H1 (cell line): ENCODE measurements at regions not wholly inside any gene's neighbourhood (a gene's known extent, or its start where the extent isn't known, plus 50 kb on each side); places are given as distances from the start of the nearest gene placed in this dataset.

Experiments used
- CTCF ChIA-PET: fragments of 300-600 bp; sonication (Branson Sonifier 250); formaldehyde crosslinking; loops from one replicate; lab custom pipeline; 2021; ENCODE audit not compliant: partially characterized antibody; lab: Charles Lee
- POLR2A ChIA-PET: fragments of 300-600 bp; sonication (Branson Sonifier 250); formaldehyde crosslinking; loops from one replicate; lab custom pipeline; 2021; ENCODE audit warnings: inconsistent platforms; ENCODE audit not compliant: partially characterized antibody; lab: Charles Lee
- DNase-seq, 2 experiments: peaks; one replicate each; pipeline versions ENCODE4 v3.0.0 to v3.0.0-alpha.2; 2010 to 2022; ENCODE audit warnings: low spot score in 2 of 2, low read depth in 1 of 2, mixed read lengths in 1 of 2
- FAIRE-seq: peaks from 2 replicates; lab custom pipeline; 2011; peaks lifted over from hg19 to GRCh38; lab: Jason Lieb, UNC
- H2AFZ ChIP-seq: 2 replicates; pipeline ENCODE4 v1.8.1; 2012; ENCODE audit warnings: low read length, inconsistent platforms
- H2AK5ac ChIP-seq: 2 replicates; pipeline ENCODE4 v1.6.1; 2013; ENCODE audit warnings: low read depth, low read length
- H2BK120ac ChIP-seq: replicated peaks from 2 replicates; pipeline ENCODE3; 2013; ENCODE audit warnings: low read depth, low read length, inconsistent platforms
- H2BK12ac ChIP-seq: 2 replicates; pipeline ENCODE4 v1.6.1; 2013; ENCODE audit warnings: low read depth, low read length
- H2BK15ac ChIP-seq: 2 replicates; pipeline ENCODE4 v1.6.1; 2013; ENCODE audit warnings: low read length
- H2BK20ac ChIP-seq: 2 replicates; pipeline ENCODE4 v1.6.1; 2013; ENCODE audit warnings: low read length
- H2BK5ac ChIP-seq: 2 replicates; pipeline ENCODE4 v1.6.1; 2013; ENCODE audit warnings: low read depth, low read length
- H3K14ac ChIP-seq: 2 replicates; pipeline ENCODE4 v1.6.1; 2013; ENCODE audit warnings: inconsistent platforms; ENCODE audit not compliant: insufficient read length
- H3K18ac ChIP-seq: 2 replicates; pipeline ENCODE4 v1.6.1; 2013; ENCODE audit warnings: low read length; ENCODE audit errors: extremely low read depth
- H3K23ac ChIP-seq: 2 replicates; pipeline ENCODE4 v1.6.1; 2013; ENCODE audit warnings: inconsistent platforms; ENCODE audit not compliant: insufficient read length
- H3K23me2 ChIP-seq: 2 replicates; pipeline ENCODE4 v1.6.1; 2013; ENCODE audit warnings: low read depth, low read length
- H3K27ac ChIP-seq: 2 replicates; pipeline ENCODE4 v1.6.1; 2011; ENCODE audit warnings: low read depth, low read length, inconsistent platforms
- H3K27me3 ChIP-seq, 4 experiments: replicated peaks in 1 of 4; 1 replicate in 1 of 4; 2 replicates in 3 of 4; pipeline versions ENCODE4 v1.6.1 to v1.8.1; 2011 to 2013; ENCODE audit warnings: low read length in 3 of 4, mild to moderate bottlenecking in 3 of 4, inconsistent platforms in 2 of 4, mixed read lengths in 2 of 4, moderate library complexity in 1 of 4; ENCODE audit not compliant: control insufficient read depth in 3 of 4, insufficient read depth in 3 of 4; ENCODE audit errors: extremely low read depth in 1 of 4
- H3K36me3 ChIP-seq, 4 experiments: 2 replicates each; pipeline versions ENCODE4 v1.6.1 to v1.8.1; 2011 to 2013; ENCODE audit warnings: mild to moderate bottlenecking in 4 of 4, low read length in 3 of 4, moderate library complexity in 2 of 4, control low read depth in 1 of 4, inconsistent platforms in 1 of 4; ENCODE audit not compliant: insufficient read depth in 4 of 4, control insufficient read depth in 2 of 4
- H3K4ac ChIP-seq: replicated peaks from 2 replicates; pipeline ENCODE3; 2013; ENCODE audit warnings: low read length, low read depth, mixed read lengths, inconsistent platforms; ENCODE audit not compliant: insufficient read length
- H3K4me1 ChIP-seq, 4 experiments: replicated peaks in 1 of 4; 1 replicate in 1 of 4; 2 replicates in 3 of 4; pipeline versions ENCODE4 v1.6.1 to v1.8.1; 2011 to 2013; ENCODE audit warnings: low read length in 3 of 4, inconsistent platforms in 2 of 4, mixed read lengths in 1 of 4; ENCODE audit not compliant: insufficient read depth in 4 of 4, control insufficient read depth in 3 of 4
- H3K4me2 ChIP-seq, 2 experiments: 2 replicates each; pipeline versions ENCODE4 v1.6.1 to v1.8.1; 2011 to 2013; ENCODE audit warnings: low read depth in 2 of 2, low read length in 2 of 2, control low read depth in 1 of 2, inconsistent platforms in 1 of 2, mild to moderate bottlenecking in 1 of 2; ENCODE audit not compliant: insufficient read depth in 1 of 2
- H3K4me3 ChIP-seq, 4 experiments: fragments of 200-600, 300-600 bp in 1 of 4; sonication (generic), shearing (Covaris generic), sonication (Bioruptor Twin) in 1 of 4; 2 replicates each; pipeline versions ENCODE4 v1.5.1 to v1.8.1; 2011 to 2016; ENCODE audit warnings: low read length in 4 of 4, low read depth in 3 of 4, control low read depth in 2 of 4, inconsistent platforms in 2 of 4, mild to moderate bottlenecking in 2 of 4, mixed read lengths in 1 of 4, moderate library complexity in 1 of 4; ENCODE audit not compliant: insufficient read depth in 2 of 4; ENCODE audit errors: extremely low read depth in 1 of 4
- H3K56ac ChIP-seq: replicated peaks from 2 replicates; pipeline ENCODE3; 2013; ENCODE audit warnings: low read depth, mild to moderate bottlenecking, mixed read lengths, low read length, inconsistent platforms; ENCODE audit not compliant: insufficient read length
- H3K79me1 ChIP-seq: 2 replicates; pipeline ENCODE4 v1.6.1; 2013; ENCODE audit warnings: low read depth, low read length, control low read depth
- H3K79me2 ChIP-seq, 2 experiments: 2 replicates each; pipeline versions ENCODE4 v1.6.1 to v1.8.1; 2012 to 2013; ENCODE audit warnings: low read length in 2 of 2, mild to moderate bottlenecking in 2 of 2, inconsistent platforms in 1 of 2; ENCODE audit not compliant: insufficient read depth in 2 of 2, control insufficient read depth in 1 of 2
- H3K9ac ChIP-seq, 4 experiments: replicated peaks in 1 of 4; 1 replicate in 1 of 4; 2 replicates in 3 of 4; pipeline versions ENCODE4 v1.6.1 to v1.8.1; 2011 to 2013; ENCODE audit warnings: low read depth in 3 of 4, low read length in 3 of 4, control low read depth in 2 of 4, mild to moderate bottlenecking in 2 of 4, moderate library complexity in 2 of 4, inconsistent platforms in 1 of 4; ENCODE audit errors: extremely low read depth in 1 of 4
- H3K9me3 ChIP-seq, 2 experiments: 2 replicates each; pipeline versions ENCODE4 v1.6.1 to v1.8.1; 2012 to 2013; ENCODE audit warnings: mild to moderate bottlenecking in 2 of 2, moderate library complexity in 2 of 2, control low read depth in 1 of 2, inconsistent platforms in 1 of 2, low read depth in 1 of 2, low read length in 1 of 2, mixed read lengths in 1 of 2; ENCODE audit not compliant: insufficient read depth in 2 of 2
- H4K20me1 ChIP-seq, 2 experiments: replicated peaks in 1 of 2; 2 replicates each; pipeline versions ENCODE3 to v1.8.1; 2011 to 2013; ENCODE audit warnings: inconsistent platforms in 2 of 2, low read length in 2 of 2, mild to moderate bottlenecking in 1 of 2; ENCODE audit not compliant: insufficient read depth in 2 of 2, control insufficient read depth in 1 of 2
- H4K5ac ChIP-seq: 2 replicates; pipeline ENCODE4 v1.6.1; 2013; ENCODE audit warnings: low read length, low read depth, mixed read lengths, inconsistent platforms; ENCODE audit not compliant: insufficient read length
- H4K8ac ChIP-seq: 2 replicates; pipeline ENCODE4 v1.8.0; 2013; ENCODE audit warnings: mild to moderate bottlenecking, moderate library complexity, low read length, inconsistent platforms; ENCODE audit not compliant: insufficient read depth; ENCODE audit errors: extremely low read depth
- H4K91ac ChIP-seq: replicated peaks from 2 replicates; pipeline ENCODE3; 2013; ENCODE audit warnings: low read length, mixed read lengths, inconsistent platforms; ENCODE audit not compliant: insufficient read length
- BCL11A ChIP-seq, 2 experiments: IDR thresholded peaks; one replicate each; pipeline ENCODE4 v1.6.1; 2011; ENCODE audit warnings: low read depth in 2 of 2, low read length in 2 of 2, mild to moderate bottlenecking in 2 of 2
- GTF2F1 ChIP-seq: IDR thresholded peaks from 2 replicates; pipeline ENCODE4 v1.6.1; 2012; ENCODE audit warnings: low read depth, low read length, improper control_type of control experiment, borderline replicate concordance
- WGBS, 2 experiments: shearing (Covaris generic) in 1 of 2; methylation state at CpG; one replicate each; pipeline versions ENCODE4 v1.1.6 to v1.1.7; 2013 to 2015; ENCODE audit warnings: low lambda C conversion rate in 2 of 2, mixed read lengths in 2 of 2, inconsistent platforms in 1 of 2, low coverage in 1 of 2, missing lambda C conversion rate in 1 of 2; ENCODE audit not compliant: insufficient replicate concordance in 2 of 2, insufficient coverage in 1 of 2, insufficient read length in 1 of 2; ENCODE audit errors: extremely low coverage in 1 of 2, missing lambda C conversion rate in 1 of 2; 5-methylcytosine and 5-hydroxymethylcytosine counted together

DNA sequence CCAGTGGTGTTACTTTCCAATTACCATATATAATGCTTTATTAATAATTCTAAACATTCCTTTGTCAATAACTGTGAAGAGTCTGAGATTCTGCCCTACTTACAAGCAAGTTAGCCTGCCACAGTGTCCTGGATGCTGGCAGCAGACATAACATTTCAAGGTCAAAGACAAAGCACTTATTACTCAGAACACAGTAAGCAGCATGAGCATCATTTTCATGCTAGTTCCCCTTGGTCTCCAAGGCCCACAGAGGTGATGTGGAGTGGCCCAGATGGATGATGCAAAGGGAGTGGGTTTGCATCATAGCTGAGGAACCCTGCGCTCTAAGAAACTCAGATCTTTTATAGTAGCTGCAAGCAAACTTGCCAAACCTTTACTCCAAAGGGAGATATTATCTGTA lies 349.7 kb downstream of the ZEB2 start:
- no peak overlapping the region for H2AK5ac ChIP-seq
- no peak overlapping the region for H3K18ac ChIP-seq
- H4K5ac ChIP-seq, result no peak overlapping the region
- no peak overlapping the region for H2AFZ ChIP-seq
- no peak overlapping the region for H3K56ac ChIP-seq
- no peak overlapping the region for H3K23ac ChIP-seq
- no peak overlapping the region for H4K91ac ChIP-seq
- FAIRE-seq, result no peak
- ChIA-PET CTCF (no interaction called here), POLR2A (no interaction called here)
- no peak overlapping the region for H3K14ac ChIP-seq
- no peaks in the 10 kb centered on the region for H4K20me1 ChIP-seq
- no peaks in the 10 kb centered on the region for H3K79me2 ChIP-seq
- no peaks in the 10 kb centered on the region for H3K36me3 ChIP-seq
- H4K8ac ChIP-seq, result no peak overlapping the region
- DNase-seq, result no peak
- H3K27me3 ChIP-seq, result no peaks in the 10 kb centered on the region
- H3K9me3 ChIP-seq, result no peaks in the 10 kb centered on the region
- TF ChIP-seq BCL11A (IDR thresholded peaks at IDR 0.05; ENCODE audit: low read depth in 2 of 2, low read length in 2 of 2), result no peak
- TF ChIP-seq GTF2F1, result no peak
- no peaks in the 10 kb centered on the region for H3K79me1 ChIP-seq
- H2BK20ac ChIP-seq, result no peak overlapping the region
- no peaks in the 10 kb centered on the region for H3K23me2 ChIP-seq
- no peak overlapping the region for H3K4ac ChIP-seq
- no peak overlapping the region for H3K4me2 ChIP-seq
- 0 out of 2 replicates have a peak overlapping the region, but pooled peaks have one; percentile 11 for H2BK12ac ChIP-seq
- H3K27ac ChIP-seq, result no peak overlapping the region
- H2BK15ac ChIP-seq, result no peak overlapping the region
- 91% methylated on average over 1 of the region's 1 CpG; no CpG with 5 or more reads in 1 of the 2 experiments for WGBS, 2 experiments
- no peak overlapping the region for H2BK5ac ChIP-seq
- no peaks in the 10 kb centered on the region for H3K4me1 ChIP-seq
- H2BK120ac ChIP-seq, result no peak overlapping the region
- H3K4me3 ChIP-seq, result no peak overlapping the region
- H3K9ac ChIP-seq, result no peak overlapping the region
